NCI-H2029 (cell line): ENCODE measurements at regions not wholly inside any gene's neighbourhood (a gene's known extent, or its start where the extent isn't known, plus 50 kb on each side); places are given as distances from the start of the nearest gene placed in this dataset.
"Not testable (repeated sequence)": the region's sequence is repeated elsewhere in the genome, so short reads cannot be mapped to it uniquely, and the experiment has no call there.

ENCODE experiments used
- DNase-seq: peaks from one replicate; lab custom pipeline; 2025; lab: John Stamatoyannopoulos, UW

DNA sequence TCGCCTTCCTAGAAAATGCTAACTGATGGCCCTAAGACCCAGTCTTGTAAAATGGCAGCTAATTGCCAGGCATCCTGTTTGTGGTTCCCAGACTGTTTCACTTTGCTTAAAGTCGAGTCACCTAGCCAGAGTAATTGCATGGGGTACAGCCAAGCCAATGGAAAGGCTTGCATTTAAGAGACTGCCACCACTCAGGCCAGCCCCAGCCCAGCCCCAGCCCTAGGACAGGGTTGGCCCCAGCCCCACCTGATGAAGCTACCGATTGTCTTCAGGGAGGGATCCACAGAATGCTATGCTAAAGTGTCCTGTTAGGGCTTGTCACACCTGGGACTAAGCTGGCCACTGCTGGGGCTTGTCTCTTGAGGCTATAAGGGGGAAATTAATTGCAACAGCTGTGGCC is 194.6 kb upstream of the KLF3 start:
- DNase-seq: no peak

DNA sequence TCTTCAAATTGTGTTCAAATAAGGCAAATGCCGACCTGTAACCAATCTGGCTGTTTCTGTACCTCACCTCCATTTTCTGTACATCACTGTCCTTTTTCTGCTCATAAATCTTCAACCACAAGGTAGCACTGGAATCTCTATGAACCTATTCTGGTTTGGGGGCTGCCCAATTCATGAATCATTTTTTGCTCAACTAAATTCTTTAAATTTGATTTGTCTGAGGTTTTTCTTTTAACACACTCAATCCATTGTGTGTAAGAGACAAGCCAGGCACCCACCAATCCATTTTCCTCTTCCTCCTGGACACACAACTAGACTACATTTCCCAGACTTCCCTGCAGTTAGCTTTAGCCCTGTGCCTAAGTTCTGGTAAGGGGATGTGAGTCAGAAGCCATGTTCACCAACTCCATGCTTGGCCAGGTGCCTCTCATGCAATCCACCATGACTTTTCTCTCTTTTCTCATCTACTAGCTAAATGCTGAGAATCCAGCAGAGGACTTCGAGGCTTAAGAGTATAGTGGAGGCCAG is 193.2 kb upstream of the KLF3 start:
- DNase-seq: no peak

DNA sequence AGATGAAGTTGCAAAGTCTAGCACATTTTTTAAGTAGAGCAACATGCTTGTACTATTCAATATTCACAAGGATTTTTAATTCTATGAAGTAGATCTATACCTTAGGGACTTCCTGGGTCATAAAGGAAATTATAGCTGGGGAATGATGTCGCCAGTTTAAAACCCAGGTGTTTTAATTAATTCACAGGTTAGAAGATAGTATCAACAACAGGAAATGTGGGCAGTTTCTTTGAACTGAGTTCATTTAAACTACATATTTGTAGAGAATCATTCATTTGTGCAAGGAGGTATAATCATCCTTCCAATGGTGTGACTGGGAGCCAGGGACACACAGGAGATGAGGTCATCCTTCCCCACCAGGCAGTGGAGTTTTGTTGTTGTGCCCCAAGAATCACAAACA is 181.3 kb upstream of the KLF3 start:
- no peak for DNase-seq

DNA sequence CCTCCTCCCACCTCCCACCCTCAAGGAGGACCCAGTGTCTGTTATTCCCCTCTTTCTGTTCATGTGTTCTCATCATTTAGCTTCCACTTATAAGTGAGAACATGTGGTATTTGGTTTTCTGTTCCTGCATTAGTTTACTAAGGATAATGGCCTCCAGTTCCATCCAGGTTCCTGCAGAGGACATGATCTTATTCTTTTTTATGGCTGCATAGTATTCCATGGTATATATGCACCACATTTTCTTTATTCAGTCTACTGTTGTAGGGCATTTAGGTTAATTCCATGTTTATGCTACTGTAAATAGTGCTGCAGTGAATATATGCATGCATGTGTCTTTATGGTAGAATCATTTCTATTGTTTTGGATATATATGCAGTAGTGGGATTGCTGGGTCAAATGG is 180.4 kb upstream of the KLF3 start:
- not testable (repeated sequence) for DNase-seq

DNA sequence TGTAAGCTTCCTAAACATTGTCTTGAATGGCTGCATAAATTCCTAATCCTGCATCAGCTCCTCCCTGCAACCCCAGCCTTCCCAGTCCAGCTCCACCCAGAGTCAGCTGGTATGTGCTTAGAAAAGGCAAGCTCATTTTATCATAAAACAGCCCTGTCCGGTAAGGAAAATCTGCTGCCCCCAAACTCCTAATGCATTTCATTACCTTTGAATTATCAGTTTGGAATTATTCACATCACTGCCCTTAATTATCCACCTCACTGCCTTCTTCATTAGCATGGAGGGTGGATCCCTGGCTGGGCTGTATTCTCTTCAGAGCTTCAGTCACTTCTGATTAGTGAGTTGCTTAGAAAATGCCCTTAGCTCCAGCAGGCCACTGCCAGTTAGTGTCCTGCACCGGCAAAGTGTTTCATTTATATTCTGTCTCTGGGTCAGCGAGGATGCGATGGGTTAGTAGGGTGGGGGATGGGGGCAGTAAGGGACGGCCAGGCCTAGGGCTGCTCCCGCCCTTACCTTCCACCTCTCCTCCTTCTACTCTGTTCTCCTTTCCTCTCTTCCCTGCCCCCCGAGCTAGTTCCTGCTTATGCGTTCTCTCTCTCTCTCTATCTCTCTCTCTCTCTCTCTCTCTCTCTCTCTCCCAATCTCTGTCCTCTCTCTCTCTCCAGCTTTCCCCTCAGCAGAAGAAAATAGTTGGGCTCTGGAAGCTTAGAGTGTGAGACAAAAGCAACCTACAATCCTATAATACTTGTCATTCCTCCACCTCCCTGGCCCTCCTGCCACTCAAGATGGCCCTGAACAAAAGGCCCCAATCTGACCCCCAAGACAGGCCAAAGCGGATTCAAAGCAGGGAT is 174.8 kb upstream of the KLF3 start:
- no peak for DNase-seq

DNA sequence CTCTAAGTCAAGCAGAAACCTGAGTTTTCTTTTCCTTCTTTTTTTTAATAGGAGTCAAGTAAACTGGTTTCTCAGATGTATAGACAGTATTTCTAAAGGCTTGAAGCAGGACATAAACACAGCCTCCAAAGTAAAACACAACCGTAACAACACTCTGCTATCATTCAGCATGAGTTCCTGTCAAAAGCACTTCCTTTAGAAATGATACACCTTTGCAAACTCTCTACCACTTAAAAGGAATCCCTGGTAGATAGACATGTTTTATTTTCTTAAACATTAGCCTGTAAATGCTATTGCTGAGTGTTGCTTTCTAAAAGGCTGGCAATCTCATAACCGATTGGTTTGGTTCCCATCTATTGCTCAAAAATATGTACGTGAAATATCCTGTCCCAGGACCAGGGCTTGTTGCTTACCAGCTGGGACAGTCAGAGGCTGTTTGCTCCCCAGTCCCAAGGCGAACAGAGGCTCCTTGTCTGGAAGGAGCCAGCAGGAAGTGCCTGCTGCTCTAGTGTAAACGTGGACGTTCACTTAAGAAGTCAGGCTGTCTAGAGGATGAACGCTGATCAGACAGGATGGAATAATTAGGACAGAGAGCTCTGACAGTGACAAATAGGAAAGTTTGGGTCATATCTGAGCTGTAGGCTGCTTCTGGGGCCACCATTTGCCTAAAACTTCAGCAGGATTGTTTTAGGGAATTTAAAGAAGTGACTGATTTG is 173.9 kb upstream of the KLF3 start:
- no peak for DNase-seq

DNA sequence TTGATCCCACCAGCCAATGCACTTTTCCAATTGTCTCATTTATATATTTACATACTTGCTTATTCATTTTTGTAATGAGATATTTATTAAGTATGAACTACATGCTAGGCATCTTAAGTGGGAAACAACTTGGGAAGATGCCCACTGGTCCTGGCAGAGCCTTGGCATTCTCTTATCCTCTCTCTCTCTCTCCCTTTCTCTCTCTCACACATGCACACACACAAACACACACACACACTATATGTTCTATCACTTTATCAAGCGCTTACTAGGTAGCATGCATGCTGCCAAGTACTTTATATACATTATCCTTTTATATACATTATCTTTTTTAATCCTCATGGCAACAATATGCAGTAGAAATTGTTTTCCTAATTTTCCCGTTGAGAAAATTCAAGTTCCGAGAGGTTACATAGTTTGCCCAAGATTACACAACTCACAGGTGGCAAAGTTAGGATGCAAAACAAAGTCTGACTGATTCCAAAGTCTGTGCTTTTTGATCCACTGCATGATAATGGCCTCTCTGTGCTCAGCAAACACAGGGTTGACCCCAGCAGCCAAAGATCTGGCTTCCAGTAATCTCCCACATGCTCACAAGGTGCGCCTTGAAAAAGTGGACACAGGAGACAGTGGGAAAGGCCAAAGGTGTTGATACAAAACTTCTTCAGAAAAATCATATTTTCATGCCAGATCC is 173.1 kb upstream of the KLF3 start:
- DNase-seq: no peak

DNA sequence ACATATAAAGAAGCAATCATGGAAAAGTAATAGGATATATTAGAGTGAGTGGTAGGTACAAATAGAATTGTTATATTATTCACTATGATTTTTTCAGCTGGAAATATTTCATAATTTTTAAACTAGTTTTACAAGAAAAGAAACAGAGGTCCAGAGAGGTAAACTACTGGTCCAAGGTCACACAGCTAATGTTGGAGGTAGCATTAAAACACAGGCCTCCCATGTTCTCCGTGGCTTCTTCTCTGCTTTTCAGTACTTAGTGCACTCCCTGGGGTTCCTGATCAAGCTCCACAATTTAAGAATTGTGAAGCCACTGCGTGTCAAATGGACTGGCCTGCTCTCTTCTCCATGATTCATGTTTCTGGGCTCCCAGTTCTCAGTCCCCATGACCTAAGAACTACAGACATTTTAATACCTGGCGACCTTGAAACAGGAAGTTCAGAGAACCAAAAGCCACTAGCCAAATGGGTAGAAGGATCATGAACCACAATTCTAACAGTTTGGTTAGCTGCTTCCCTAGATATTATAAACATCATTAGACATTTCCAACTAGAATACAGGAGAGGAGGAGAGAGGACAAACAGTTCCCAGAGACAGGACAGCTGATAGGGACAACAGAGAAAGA is 172.0 kb upstream of the KLF3 start:
- no peak for DNase-seq

DNA sequence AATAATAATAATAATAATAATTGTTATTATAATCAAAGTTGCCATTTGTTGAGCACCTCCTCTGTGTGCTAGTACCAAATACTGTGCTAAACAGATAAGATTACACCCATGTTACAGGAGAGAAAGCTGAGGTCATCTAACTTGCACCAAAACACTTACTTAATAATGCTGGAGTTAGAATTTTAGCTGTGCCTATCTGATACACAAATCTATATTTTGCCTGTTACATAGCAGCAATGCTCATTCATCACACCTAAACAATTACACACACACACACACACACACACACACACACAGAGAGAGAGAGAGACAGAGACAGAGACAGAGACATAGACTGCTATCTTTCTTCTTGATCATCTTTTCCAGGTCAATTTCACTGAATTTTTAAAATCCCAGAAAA is 170.9 kb upstream of the KLF3 start:
- DNase-seq: no peak

DNA sequence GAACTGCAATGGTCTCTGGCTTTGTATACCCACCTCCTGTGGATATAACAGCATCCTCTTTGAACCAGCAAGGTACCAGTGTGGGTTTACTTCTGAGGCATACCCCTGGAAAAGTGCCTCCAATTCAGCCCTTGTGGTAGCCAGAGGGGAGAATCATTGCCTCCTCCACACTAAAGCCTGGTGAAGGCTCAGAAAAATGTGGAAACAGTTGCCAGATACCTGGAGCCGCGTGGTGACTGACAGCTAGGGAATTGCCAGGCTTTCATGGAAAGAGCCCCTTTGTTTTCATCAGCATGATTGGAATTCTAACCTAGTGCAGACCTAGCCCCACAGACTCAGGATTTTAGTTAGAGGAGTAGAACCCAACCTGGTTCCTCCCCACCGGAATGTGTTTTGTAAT is 168.6 kb upstream of the KLF3 start:
- DNase-seq: no peak

DNA sequence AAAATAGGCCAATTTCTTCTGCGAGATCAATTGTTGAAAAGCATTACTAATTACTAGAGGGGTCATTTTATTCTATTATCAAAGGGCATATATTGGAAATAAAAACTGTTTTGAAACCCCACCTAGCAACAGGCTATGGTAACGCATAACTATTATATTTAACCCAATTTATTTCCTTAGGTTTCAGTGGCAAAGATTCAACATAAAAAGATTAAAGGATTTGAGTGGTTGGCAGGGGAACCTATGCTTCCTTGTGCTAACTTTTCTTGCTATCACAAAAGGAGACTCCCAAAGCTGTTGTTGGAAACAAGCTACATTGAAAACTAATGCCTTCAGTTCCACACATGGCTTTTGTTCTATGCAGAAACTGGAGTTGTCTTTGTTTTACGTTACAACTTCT is 166.9 kb upstream of the KLF3 start:
- DNase-seq: no peak

DNA sequence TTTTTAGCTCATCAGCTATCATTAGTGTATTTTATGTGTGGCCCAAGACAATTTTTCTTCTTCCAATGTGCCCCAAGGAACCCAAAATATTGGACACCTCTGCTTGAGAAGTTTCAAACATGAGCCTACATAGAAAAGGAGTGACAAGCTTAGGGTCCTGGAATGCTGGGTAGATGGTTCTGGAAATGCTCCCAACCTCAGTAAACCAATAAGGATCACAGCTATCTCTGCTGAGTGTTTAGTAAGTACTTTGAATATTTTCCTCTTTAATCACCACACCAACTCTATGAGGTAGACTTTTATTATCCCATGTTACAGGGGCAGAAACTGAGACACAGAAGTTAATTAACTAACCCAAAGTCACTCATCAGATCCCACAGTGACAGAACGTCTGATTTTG is 164.9 kb upstream of the KLF3 start:
- no peak for DNase-seq

DNA sequence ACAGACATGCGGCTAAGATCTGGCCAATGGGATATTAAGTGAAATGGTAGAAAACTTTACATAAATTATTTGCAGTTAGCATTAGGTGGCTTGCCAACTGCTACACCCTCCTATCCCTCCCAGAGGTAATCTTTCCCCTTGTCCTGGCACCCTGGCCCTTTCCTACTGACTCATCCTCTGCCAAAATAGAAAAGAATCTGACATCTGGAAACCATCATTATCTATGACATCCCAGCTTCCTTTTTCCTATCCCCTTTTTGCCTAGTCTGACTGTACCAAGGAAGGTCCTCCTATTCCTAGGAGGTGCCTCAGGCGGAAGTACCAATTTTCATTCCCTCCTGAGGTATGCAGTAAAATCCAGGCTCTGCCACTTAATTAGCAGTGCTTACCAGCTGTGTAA is 163.6 kb upstream of the KLF3 start:
- DNase-seq: no peak

DNA sequence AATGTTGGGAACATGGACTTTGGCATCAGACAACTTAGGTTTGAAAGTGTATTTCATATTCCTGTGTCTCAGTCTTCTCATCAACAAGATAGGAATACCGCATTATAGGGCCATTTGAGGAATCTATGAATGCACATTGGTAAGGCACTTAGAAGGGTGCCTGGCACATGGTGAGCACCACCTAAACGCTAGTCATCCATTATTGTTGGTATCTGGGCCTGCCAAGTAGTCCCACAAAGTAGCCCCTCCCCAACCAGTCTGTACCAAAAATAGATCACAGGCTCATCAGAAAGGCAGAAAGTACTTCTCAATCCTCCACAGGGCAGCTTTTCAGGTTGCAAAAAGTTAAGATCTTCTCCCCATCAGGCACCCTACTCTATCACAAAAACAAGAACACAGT is 162.3 kb upstream of the KLF3 start:
- DNase-seq: no peak

DNA sequence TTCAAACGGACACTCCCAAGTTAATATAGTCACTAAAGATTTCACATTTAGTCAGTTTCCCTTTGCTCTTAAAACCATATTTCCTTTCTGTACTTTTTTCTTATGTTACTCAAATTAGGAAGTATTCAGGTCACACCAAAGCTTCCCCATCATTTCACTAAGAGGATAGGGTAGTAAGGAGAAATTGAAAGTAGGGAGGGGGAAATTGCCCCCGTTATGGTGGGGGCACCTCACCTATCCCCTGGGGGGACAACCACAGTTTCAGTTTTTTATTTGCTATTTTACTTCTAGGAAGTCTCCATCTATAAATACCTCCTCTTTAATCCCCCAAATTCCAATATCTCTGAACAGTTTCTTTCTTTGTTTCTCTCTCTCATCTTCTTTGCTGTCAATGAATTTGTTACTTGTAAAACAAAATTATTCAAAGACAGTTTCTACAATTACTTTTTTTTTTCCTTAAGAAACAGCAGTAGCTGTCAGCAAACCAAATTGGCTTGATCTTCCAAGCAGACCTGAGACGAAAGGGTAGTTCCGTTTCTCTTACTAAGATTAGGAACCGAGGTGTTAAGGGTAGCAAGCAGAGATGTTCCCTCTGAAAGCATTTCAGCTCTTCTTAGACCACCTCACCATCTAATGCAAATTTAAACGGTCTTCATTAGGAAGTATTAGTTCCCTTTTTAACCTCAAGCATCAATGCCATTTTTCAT is 160.2 kb upstream of the KLF3 start:
- no peak for DNase-seq

DNA sequence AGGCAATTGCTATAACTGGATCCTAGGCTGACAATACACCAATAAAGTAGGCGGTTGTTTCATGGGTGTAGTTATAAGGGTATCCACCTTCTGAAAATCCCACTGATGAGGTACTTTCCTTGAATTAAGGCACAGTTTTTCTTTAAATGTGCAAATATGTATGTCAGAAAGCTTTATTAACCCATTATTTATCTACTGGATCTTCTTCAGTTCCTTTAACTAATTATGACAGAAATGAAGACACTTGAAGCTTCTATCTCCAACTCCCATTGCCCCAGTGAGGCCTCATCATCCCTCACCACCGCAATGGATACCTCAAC is 159.6 kb upstream of the KLF3 start:
- no peak for DNase-seq

DNA sequence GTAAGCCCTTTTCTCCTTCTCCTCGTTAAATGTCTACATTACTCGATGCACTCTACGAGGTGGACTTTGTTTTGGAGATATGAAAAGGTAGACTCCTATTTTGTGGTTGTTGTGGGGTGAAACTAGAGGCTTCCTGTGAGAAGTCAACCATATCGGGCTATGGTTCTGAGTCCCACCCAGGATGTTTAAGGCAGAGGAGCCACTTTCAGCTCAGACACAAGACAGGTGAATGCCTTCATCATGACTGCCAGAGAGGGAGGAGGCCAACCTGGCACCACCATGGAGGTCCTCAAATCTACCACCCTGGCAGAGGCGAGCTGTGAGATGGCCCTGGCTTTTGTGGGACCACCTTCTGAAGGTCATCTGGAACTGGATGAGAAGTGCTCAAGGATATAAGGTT is 154.4 kb upstream of the KLF3 start:
- DNase-seq: no peak

DNA sequence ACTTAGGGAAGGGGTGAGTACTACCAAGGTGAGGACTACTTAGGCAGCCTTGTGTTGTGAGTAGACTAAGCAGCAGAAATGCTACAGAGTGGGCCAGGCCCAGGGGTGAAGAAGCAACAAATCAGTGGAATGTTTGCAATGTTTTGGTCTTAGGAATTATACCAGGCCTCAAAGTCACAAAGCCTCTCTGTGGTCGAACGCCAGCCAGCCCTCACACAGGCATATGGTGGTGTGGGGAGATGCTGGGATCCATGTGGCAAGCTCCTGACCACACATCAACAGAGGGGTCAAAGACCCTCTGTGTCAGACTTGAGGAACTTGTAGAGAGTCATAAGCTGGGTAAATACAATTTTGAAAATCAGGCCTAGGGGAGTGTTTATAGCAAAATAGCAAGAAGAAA is 153.8 kb upstream of the KLF3 start:
- DNase-seq: no peak

DNA sequence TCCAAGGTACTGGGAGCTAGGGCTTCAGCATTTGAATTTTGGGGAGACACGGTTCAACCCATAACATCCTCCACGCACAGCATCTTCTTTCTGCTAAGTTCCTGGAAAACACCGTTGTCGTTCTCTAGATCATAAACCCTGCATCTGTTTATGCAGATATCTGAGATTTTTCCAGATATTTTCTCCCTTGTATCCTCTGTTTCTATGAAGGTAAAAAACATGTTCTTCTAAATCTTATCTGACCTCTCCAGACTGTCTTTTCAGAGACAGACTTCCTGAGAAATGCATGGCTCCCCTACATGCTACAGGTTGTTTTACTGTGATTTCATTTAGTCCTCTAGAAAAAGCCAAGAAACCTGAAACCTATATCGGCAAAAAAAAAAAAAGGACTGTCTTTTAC is 152.3 kb upstream of the KLF3 start:
- no peak for DNase-seq

DNA sequence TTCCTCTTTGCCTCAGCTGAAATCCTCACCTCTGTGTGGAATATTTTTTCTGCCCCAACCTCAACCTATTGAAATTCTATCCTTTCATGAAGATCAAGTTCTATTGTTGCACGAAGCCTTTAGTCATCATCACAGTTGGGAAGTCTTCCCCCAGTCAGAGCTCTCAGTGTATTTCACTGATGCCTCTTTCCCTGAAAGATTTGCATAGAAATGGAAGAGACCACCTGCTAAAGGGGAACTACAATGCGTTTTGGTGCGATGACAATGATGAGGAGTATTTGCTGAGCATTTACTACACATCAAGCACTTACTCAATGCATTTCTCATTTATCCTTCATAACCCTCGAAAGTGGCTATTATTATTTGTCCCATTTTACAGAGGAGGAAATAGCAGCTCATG is 151.2 kb upstream of the KLF3 start:
- DNase-seq: no peak

DNA sequence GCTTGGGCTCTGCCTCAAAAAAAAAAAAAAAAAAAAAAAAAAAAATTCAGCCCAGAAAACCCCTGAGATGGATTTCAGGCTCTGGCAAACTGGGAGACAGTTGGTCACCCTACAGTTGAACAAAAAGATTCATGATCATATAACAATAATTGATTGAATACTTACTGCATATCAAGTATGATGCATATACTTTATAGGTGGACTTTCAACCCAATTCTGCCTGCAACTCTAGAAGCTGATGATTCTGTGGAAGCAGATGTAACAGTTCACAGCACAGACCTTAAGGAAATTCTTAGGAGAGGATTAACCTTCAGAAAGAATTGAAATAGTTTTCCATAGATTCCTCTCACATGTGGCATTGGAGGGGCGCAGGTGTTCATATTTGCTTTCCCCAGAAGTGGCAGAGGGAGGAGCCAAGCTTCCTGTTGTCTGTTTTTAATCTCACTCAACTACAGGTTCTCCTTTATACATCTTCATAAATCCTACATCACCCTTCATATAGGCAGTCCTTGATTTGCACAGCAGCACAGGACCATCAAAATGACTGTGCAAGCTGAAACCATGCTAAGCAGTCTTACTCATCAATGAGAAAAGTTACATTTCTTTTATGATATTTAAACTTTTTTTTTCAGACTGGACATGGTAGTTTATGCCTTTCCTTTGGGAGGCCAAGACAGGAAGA is 149.4 kb upstream of the KLF3 start:
- no peak for DNase-seq
